GM21619 (cell line): ENCODE measurements at regions not wholly inside any gene's neighbourhood (a gene's known extent, or its start where the extent isn't known, plus 50 kb on each side); places are given as distances from the start of the nearest gene placed in this dataset.

Experiments
- ATAC-seq: cut with Tn5 transposase; IDR thresholded peaks from one replicate; pipeline ENCODE4 v1.9.1; 2021; ENCODE audit not compliant: unreplicated experiment

DNA sequence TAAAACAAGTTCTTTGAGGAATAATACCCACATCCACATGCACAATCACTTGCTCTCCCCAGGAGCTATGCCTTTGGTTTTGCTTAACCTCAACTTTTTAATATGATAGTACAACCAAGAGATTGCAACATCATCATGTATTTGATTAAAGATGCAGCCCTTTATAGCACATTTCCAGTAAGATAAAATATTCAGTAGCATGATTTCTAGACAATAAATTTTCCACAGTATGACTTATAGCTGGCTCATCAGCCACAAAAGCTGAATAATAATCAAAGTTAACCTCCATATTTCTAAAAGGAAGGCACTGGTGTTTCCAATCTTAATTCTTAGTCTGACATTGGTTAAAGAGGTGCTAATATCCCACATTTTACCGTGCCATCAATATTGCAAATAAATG lies 622.5 kb downstream of the TBL1XR1 start:
- no peak for ATAC-seq

DNA sequence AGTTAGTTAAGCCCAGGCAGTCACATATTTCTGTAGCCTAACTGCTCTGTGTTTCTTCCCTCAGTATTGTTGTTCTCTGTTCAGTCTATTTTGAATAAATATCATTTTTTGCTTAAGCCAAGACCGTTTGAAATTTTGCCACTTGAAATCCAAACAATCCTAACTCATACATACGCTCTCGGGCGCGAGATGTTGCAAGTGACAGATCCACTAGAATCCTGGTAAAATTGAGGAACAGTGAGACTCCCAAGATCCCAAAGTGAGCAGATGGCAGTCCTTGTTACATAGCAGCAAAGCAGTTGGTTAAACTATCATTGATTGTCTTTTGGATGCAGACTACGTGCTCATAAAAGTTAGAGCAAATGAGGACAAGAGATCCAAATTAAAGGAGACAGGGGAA lies 625.4 kb downstream of the TBL1XR1 start:
- ATAC-seq, result no peak

DNA sequence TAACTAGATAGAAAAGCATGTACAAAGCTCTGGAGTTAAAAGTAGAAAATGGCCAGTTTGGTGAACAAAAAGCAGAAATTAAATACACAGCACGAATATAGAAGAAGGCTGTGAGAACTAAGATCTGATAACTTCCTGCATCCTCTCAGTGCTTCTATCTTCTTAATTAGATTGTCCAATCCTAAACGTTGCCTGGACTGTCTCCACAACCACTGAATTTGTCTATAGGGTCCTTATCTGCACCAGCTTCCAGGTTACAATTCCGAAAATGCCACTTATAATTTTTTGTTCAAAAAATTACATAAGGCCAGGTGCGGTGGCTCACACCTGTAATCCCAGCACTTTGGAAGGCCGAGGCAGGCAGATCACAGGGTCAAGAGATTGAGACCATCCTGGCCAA lies 626.3 kb downstream of the TBL1XR1 start:
- ATAC-seq, result no peak

DNA sequence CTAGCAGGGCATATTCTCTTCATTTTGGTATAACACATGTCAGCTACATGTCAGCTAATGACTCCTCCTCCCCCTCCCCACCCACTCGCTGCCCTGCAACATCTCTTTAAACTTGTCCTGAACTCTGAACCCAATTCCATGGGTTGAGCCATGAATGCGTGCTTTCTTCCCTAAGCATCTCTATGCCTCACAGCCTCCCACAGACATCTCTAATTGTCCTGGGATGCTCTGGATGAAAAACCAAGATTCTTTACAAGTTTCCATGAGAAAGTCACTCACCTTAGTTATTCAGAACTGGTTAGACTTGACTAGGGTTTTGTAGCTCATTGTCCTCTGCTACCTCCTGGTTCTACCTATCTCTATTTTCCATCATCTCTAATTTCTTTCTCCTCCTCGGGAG lies 629.1 kb downstream of the TBL1XR1 start:
- no peak for ATAC-seq

DNA sequence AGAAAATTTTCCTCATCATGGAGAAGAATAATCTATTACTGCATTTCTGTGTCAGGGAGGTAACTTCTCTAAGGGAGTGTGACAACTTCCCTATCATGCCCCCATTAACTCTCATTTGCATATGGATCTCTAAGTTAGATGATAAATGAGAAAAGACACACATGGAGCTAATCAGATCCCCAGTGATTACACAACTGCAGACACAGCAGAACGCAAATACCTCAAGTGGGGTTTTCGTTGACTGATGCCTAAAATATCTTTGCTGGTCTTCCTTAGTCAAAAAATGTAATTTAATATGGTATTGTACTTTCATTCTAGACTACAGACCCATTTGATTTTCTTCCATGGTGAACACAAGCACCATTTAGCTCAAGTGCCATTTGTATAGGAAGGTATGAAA lies 630.5 kb downstream of the TBL1XR1 start:
- ATAC-seq, result no peak

DNA sequence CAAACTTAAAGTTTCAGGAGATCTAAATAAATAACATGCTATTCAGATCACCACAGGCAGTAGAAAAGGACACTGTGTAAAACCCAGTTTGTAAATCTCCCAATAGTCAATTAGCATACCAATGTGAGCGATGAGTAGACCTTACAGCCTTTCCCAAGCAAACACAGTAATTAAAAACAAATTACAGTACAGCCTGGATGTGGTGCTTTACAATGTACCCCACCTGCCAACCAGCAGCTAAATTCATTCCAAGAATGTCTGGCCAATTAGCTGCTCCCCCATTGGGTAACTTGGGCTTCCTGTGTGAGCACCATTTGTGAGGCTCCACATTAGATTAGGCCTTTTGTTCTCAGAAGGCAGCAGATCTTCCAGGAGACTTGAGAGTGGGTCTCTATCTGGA lies 635.0 kb downstream of the TBL1XR1 start:
- ATAC-seq, result no peak

DNA sequence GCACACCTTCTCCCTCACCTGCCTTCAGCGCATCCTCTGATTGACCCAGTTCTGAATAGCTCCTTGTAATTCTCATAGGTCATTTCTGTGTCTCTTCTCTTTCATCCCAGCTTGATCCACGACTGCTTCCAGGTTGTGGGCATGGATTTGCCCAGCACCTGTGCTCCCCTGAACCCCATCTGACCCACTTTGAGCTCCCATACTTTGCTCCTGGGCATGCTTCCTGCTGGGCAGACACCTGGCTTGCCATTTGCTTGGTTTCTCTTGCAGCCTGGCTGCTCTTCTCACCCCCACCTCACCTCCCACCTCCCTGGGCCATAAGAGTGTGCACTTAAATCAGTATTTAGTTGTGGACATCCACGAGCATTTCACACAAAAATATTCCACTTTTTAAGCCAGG lies 635.5 kb downstream of the TBL1XR1 start:
- ATAC-seq, result no peak

DNA sequence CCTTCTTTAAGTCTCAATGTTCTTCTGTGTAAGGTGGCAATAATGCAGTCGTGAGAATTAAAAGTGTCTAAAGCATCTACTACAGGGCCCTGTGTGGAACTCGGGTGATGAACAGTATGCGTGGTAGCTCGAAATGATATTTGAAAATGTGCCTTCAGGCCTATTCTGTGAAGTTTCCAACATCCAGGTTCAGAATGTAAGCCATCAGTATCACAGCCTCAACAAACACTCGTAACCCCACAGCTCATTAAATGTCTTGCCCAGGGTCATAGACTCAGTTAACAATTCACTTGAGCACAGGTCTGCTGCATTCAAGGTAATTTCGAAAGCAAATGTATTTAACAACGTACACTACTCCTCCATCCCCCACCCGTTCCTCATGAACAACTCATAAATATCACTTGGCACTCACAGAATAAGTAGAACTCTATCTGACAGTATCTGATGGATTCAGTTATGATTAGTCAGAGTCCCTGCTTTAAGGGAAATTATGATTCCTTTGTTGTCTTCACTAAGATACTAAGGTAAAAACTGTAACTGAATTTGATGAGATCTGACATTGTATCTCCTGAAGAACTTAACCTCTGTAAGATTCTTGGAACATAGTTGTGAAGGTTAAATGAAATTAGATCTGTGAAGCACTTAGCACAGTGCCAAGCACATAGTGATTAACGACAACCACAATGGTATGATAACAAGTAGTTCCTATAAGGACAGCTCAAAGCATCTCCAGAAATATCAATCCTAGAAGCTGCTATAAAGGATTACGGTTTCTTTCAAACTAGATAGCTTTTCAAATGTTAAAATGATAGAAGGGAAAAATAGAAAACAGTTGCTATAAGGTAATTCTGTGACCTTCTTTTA lies 642.3 kb downstream of the TBL1XR1 start:
- ATAC-seq, result no peak

DNA sequence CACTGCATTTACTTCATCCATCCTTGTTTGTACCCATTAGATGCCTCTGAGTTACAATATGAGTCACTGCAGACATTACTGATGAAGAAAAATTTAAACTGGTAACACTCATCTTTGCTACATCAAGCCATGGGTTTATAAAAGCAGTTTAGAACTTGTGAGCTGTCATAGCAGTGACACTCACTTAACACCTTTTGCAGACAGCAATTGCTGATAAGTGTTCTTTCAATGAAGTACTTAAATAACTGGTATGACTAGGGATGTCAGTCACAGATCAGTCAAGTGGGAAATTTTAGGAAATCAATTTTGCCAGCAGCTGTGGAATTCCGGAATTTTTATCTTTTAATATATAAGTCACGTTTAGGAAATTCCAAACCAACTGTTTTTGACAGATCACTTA lies 643.0 kb downstream of the TBL1XR1 start:
- no peak for ATAC-seq

DNA sequence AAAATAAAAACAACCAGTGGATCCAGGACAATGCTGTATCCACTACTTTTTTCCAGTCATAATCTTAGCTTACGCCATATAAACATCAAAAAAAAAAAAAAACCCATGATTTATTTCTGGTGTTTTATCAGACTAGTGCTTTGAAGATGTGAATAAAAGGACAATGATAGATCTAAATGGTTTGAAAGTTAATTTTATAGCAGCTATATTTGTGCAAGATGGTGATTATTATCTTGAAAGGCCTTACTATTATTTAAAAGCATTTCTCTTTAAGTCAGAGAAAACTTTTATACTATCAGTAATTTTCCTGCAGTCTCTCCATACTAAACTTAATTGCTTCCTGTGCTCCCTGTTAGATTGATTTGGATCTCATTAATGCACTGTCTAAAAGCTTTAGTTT lies 670.3 kb downstream of the TBL1XR1 start:
- no peak for ATAC-seq

DNA sequence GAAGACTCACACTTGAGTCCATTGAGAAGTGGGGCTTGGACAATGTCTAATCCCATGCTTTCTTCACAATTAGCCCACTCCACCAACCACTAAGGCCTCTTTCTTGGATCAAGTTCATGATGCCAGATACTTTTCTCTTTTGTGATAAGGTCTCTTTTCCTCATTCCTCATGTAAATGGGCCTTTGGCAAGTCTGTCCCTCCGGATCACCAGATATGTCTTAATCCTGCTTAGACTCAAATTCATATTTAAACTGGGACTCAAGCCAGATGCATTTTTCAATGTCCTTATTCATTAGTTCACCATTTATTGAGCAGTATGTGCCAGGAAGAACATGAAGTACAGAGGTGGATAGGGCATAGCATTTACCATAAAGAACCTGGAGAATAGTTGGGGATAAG lies 671.1 kb downstream of the TBL1XR1 start:
- no peak for ATAC-seq

DNA sequence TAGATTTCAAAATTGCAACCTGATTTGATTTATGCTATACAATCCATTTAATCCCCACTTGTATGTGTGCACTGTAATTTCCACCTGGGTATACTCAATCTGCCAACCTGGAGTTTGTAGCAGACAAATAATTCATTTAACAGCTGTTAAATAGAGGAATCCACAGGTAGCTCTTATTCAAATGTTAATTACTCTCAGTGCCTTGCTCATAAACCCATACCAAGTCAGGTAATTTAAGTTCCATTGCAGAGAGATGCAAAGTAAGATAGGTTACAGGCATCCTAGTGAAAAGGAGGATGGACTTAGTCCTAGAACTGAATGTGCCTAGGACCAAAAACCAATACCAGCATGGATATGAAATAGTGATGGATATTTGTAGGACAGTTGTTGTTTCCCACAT lies 674.2 kb downstream of the TBL1XR1 start:
- no peak for ATAC-seq

DNA sequence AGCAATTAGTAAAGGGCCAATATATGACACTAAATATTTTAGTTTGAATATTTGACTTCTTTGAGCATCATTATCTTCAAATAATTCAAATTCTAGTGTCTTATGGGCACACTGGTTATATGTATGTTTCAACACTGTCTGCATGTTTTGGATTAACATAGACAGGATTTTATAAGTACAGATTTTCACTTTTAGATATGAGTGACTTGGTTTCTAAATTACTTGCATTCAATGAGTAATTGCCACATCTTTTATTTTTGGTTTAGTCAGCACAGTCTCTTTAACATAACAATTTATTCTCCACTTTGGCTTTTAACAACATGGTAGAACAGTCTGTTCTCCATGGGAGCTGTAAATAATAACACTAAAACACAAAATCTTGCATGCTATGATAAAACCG lies 674.8 kb downstream of the TBL1XR1 start:
- no peak for ATAC-seq

DNA sequence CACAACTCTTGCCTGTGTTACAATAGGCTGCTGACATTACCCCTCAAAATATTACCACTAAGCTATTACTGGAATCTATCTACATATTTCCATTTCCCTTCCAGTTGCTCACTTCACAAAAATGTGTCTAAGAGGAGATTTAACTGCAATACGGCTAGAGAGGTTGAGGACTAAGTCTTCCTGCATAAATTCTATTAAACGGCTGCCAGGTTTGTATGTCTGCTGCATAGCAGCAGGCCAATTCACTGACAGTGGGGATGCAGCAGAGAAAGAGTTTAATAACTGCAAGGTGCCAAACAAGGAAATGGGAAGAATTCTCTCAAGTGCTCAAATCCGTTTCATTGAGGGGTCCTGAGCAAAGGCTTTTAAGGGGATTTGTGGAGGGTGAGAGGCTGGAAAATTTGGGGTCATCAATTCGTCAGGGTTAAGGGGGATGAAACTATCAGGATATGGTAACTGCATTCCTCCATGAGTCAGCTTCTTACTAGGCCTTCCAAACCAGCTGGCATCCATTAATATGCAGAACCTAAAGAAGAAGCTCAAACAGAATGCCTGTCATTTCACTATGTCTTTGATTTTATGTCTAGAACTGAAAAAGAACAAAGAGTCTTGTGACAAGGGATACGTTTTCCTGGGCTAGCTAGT lies 675.6 kb downstream of the TBL1XR1 start:
- no peak for ATAC-seq

DNA sequence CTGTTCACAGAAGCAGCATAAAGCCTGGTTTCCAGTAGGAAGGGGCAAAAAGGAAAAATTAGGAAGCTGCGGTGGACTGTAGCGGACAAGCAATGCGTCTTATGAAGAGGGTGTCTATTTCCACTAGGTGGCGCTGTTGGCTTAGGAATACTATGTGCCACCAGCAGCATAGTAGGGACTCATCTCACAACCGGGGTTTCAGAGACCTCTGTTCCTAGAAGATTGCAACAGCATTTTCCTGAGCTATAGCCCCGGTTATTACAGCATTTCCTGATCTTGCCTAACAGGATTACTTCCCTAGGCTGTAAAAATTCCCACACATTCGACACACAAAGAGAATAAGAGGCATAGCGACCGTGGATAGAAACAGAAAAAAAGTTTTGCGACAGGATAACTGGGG lies 683.0 kb downstream of the TBL1XR1 start:
- no peak for ATAC-seq

DNA sequence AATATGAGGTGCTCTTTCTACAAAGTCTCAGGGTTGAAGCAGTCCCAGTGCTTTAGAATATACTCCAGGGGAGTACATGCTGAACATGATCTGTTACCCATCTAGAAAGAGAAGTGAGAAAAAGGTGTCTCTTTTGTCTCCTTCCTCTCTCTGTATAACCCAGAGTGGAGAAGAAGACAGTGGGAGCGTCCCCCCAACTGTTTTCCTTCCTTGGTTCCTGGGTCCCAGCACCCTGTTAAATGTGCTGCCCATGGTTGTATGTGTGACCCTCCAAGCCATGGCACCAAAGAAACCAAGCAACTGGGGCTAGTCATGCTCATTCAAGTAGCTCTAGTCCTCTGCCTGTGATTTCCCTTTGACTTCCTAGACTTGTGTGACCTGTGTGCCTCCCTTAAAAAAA lies 683.7 kb downstream of the TBL1XR1 start:
- no peak for ATAC-seq

DNA sequence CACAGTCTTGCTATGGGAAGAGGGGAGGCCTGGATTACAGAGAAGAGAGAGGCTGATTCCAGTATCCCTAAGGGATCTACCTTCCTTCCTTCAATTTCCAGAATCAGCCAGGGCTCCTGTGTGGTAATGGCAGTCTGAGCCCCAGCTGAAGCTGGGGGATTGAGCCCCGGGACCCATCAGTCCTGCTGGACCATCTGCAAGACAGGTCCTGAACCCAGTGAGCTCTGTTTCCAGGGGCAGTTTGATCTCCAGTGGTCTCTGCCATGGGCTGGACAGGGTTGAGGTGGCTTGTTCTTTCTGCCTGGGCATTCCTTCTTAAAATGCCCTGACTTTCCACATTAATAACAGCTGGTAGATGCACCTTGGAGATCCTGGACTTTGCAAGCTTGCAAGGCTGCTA lies 685.2 kb downstream of the TBL1XR1 start:
- no peak for ATAC-seq

DNA sequence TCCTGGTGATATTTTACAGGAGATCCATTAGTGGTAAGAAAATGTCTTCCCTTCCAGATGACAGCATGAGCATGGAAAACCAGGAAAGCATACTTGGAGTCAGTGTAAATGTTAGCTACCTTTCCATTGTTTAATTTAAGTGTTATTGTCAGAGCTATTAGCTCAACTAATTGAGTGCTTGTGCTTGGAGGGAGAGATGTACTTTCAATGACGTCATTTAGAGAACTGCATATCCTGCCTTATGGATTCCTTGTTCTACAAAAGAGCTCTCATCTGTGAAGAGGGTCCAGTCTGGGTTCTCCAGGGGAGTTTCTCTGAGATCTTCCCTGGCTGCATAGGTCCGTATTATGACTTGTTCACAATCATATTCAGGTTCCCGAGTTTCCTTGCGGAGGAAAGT lies 687.2 kb downstream of the TBL1XR1 start:
- ATAC-seq, result no peak

DNA sequence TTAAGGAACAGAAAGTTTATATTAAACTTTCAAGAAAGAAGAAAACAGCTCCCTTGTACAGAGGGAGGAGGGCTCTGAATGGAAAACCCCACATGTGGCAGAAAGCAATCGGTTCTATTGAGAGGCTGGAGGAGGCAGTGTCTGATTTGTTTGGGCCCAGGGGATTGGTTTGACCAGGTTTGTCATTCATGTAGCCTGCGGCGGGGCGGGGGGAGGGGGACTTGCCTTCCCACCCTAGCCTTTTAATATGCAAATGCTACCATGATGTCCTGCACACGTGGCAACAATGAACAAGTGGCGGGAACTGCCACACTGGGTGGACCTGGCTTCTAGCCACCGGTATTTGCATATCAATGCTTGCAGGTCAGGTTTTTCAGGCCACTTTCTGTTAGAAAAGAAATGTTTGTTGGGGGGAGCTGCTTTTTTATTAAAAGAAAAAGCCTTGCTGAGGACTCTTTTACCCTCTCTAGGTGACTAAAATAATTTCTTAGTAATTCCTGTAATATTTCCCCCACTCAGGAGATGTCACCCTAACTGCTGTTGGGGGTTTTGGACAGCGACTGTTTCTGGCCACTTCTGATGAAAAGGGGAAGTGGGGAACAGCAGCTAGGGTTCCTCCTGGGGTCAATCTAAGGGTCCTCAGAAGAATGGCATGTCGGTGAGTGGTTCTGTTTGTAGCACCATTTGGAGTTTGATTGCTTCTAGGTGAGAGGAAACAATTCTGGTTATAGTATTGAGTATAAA lies 691.2 kb downstream of the TBL1XR1 start:
- no peak for ATAC-seq

DNA sequence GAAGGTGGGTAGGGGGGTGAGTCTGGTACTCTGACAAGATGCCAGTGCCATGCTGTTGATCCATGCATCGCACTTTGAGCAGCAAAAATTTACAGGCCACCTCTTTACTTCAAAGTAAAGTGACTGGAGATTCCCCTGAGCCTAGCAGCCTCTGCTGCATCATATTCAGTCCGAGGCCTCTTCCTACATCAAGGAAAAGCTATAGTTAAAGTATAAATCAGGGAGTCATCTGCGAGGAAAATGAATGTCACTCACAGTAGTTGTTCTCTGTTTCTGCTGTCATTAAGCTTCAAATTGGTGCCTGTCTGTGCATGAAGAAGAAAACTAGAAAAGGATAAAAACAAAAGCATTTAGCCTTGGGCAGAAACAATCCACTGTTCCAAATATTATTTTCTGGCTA lies 706.2 kb downstream of the TBL1XR1 start:
- no peak for ATAC-seq

DNA sequence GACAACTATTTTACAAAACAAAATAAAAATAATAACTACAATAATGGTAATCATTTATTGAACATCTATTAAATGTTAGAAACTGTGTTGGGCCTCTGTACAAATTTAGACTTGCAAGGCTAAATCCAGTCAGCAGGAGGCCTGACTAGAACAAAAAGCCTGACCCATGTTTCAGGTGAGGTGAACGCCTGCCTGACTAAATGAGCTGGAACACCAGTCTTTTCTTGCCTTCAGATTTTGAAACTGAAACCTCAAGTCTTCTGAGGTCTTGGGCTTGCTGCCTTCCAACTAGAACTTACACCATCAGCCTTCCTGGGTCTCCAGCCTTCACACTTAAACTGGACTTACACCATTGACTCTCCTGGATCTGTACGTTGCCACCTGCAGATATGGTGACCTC lies 706.9 kb downstream of the TBL1XR1 start:
- no peak for ATAC-seq

DNA sequence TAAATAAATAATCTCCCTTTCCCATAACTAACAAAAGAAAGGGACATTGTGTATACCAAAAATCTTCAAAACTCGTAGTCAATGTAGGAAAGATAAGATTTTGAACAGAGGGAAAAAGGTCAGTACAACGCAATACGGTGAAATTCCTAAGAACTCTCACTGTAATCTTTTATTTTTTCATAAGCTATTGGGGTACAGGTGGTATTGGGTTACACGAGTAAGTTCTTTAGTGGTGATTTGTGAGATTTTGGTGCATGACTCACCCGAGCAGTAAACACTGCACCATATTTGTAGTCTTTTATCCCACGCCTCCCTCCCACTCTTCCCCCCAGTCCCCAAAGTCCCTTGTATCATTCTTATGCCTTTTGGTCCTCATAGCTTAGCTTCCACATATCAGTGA lies 718.0 kb downstream of the TBL1XR1 start:
- no peak for ATAC-seq
